ENCODE measurements at regions not wholly inside any gene's neighbourhood (a gene's known extent, or its start where the extent isn't known, plus 50 kb on each side); places are given as distances from the start of the nearest gene placed in this dataset.

DNA sequence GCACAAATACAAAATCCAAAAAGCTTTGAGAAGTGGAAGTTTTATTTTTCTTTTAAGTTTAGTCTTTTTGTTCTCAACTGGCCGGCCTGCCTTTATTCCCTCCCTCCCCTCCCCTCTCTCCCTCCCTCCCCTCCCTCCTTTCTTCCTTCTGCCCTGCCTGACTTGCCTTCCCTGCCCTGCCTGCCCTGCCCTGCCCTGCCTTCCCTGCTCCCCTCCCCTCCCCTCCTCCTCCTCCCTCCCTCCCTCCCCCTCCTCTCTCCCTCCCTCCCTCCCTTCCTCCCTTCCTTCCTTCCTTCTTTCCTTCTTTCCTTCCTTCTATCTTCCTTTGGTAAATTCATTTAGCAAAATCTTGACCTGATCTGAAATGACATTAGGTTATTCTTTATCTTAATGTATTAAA is 69.8 kb upstream of the LIMCH1 start:
- Histone ChIP-seq H3K27ac (no peak overlapping the region), H3K79me2 (ENCODE audit: insufficient read depth, low read depth) (no peaks in the 10 kb centered on the region), H3K9ac (no peak overlapping the region), H2AFZ (ENCODE audit: low read depth) (no peak overlapping the region), H3K36me3 (ENCODE audit: insufficient read depth) (no peaks in the 10 kb centered on the region), H3K27me3 (ENCODE audit: insufficient read depth, low read depth) (no peaks in the 10 kb centered on the region), H3K4me1 (ENCODE audit: low read depth, poor library complexity, severe bottlenecking) (no peaks in the 10 kb centered on the region), H3K4me3 (IDR thresholded peaks at IDR 0.05; ENCODE audit: insufficient read depth, low read depth, low read length) (no peak overlapping the region), H4K20me1 (ENCODE audit: insufficient read depth) (no peaks in the 10 kb centered on the region), H3K4me2 (no peak overlapping the region)
- TF ChIP-seq, protein P1, sequence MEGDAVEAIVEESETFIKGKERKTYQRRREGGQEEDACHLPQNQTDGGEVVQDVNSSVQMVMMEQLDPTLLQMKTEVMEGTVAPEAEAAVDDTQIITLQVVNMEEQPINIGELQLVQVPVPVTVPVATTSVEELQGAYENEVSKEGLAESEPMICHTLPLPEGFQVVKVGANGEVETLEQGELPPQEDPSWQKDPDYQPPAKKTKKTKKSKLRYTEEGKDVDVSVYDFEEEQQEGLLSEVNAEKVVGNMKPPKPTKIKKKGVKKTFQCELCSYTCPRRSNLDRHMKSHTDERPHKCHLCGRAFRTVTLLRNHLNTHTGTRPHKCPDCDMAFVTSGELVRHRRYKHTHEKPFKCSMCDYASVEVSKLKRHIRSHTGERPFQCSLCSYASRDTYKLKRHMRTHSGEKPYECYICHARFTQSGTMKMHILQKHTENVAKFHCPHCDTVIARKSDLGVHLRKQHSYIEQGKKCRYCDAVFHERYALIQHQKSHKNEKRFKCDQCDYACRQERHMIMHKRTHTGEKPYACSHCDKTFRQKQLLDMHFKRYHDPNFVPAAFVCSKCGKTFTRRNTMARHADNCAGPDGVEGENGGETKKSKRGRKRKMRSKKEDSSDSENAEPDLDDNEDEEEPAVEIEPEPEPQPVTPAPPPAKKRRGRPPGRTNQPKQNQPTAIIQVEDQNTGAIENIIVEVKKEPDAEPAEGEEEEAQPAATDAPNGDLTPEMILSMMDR (conservative IDR thresholded peaks at IDR 0.05; ENCODE audit: low read depth, low read length) = no peak

DNA sequence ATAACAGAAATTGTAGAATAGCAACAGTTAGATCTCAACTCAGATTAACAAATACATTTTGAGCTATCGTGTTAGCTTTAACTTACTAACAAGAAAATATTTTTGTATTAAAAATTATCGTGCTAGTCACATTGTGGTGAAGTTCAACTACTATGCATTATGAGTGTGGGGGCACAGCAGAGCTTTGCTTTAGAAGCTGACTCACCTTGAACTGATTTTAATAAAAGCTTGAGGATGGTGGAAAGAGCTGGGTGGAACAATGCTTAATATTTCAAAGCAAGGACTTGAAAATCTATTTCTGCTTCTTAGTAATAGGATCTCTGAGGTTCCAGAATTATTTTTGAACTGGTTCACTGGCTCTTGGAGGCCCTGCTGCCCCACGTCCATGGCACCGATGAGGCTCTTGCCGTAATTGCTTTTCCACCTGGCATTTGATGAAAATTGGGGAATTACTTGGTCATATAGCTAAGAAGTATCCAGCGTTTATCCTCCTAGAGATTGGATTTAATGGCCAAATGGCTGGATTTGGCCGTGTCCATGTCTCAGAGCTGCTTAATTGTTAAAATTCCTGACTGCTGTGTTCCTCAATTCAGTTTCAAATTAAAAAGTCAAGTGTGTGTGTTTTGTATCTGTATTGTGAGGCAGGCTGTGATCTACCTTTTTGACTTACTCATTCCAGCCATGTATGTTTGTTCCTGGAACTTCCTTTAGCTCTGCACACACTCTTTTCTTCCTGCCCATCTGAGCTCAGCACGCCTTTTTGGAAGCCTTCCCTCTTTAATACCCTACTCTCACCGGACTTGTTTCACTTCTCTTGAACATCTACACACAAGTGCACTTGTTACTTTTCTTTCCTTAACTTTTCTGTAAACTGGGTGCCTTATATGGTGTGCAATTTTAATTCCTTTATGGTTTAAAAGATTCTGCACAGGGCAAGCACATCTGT is 66.6 kb upstream of the LIMCH1 start:
- Histone ChIP-seq H2AFZ (ENCODE audit: low read depth) (no peak overlapping the region), H3K4me1 (ENCODE audit: low read depth, poor library complexity, severe bottlenecking) (no peaks in the 10 kb centered on the region), H3K4me3 (IDR thresholded peaks at IDR 0.05; ENCODE audit: insufficient read depth, low read depth, low read length) (no peak overlapping the region), H3K27ac (no peak overlapping the region), H4K20me1 (ENCODE audit: insufficient read depth) (no peaks in the 10 kb centered on the region), H3K9ac (no peak overlapping the region), H3K79me2 (ENCODE audit: insufficient read depth, low read depth) (no peaks in the 10 kb centered on the region), H3K27me3 (ENCODE audit: insufficient read depth, low read depth) (no peaks in the 10 kb centered on the region), H3K36me3 (ENCODE audit: insufficient read depth) (no peaks in the 10 kb centered on the region), H3K4me2 (no peak overlapping the region)
- TF ChIP-seq, protein P1 (conservative IDR thresholded peaks at IDR 0.05; ENCODE audit: low read depth, low read length) = no peak

DNA sequence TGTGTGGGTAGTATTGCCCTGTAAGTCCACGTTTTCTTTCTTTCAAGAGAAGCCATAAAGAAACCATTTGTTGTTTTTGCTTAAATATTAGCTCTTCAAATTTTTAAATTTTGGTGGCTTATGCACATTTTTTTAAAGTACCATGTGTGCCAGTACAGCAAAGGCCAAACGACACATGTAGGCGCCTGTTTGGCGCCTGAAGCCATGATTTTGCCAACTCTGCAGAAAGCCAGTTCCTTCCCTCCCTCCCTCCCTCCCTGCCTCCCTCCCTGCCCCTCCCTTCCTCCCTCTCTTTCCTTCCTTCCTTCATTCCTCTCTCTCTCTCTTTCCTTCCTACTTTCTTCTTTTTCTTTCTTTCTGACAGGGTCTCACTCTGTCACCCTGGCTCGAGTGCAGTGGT is 65.9 kb upstream of the LIMCH1 start:
- Histone ChIP-seq H4K20me1 (ENCODE audit: insufficient read depth) (no peaks in the 10 kb centered on the region), H3K79me2 (ENCODE audit: insufficient read depth, low read depth) (no peaks in the 10 kb centered on the region), H3K27ac (no peak overlapping the region), H3K4me1 (ENCODE audit: low read depth, poor library complexity, severe bottlenecking) (no peaks in the 10 kb centered on the region), H2AFZ (ENCODE audit: low read depth) (no peak overlapping the region), H3K27me3 (ENCODE audit: insufficient read depth, low read depth) (no peaks in the 10 kb centered on the region), H3K9ac (no peak overlapping the region), H3K36me3 (ENCODE audit: insufficient read depth) (no peaks in the 10 kb centered on the region), H3K4me2 (no peak overlapping the region), H3K4me3 (IDR thresholded peaks at IDR 0.05; ENCODE audit: insufficient read depth, low read depth, low read length) (no peak overlapping the region)
- TF ChIP-seq, protein P1 (conservative IDR thresholded peaks at IDR 0.05; ENCODE audit: low read depth, low read length) = no peak

DNA sequence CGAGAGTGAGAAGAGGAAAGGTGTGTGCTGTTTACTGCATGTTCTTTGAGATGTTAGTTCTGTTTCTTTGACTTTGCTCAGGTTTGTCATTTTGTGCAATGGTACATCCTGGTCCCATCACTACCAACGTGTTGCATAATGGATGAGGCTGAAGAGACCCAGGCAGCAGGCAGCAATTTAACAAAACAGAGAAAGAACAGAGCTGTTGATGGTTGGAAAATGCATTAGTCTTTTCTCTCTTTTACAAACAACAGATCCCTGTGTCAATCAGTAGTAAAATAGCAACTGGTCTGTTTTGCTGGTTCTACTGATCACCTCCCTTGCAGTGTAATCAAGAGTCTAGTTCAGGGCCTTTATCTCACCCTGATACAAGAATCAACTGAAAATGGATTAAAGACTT is 64.8 kb upstream of the LIMCH1 start:
- H3K27ac ChIP-seq = no peak overlapping the region
- H3K4me2 ChIP-seq = no peak overlapping the region
- no peaks in the 10 kb centered on the region for H3K36me3 ChIP-seq (ENCODE audit: insufficient read depth)
- no peaks in the 10 kb centered on the region for H3K79me2 ChIP-seq (ENCODE audit: insufficient read depth, low read depth)
- H4K20me1 ChIP-seq (ENCODE audit: insufficient read depth) = no peaks in the 10 kb centered on the region
- no peaks in the 10 kb centered on the region for H3K4me1 ChIP-seq (ENCODE audit: low read depth, poor library complexity, severe bottlenecking)
- H3K9ac ChIP-seq = no peak overlapping the region
- TF ChIP-seq, protein P1 (conservative IDR thresholded peaks at IDR 0.05; ENCODE audit: low read depth, low read length) = no peak
- no peaks in the 10 kb centered on the region for H3K27me3 ChIP-seq (ENCODE audit: insufficient read depth, low read depth)
- no peak overlapping the region for H2AFZ ChIP-seq (ENCODE audit: low read depth)
- H3K4me3 ChIP-seq (IDR thresholded peaks at IDR 0.05; ENCODE audit: insufficient read depth, low read depth, low read length) = no peak overlapping the region

Measured in KMS-11 (cell line).